NCI-H82 treated with DMSO at 0.1 percent for 48 hours (cell line): ENCODE measurements at regions not wholly inside any gene's neighbourhood (a gene's known extent, or its start where the extent isn't known, plus 50 kb on each side); places are given as distances from the start of the nearest gene placed in this dataset.
"Not testable (repeated sequence)": the region's sequence is repeated elsewhere in the genome, so short reads cannot be mapped to it uniquely, and the experiment has no call there.

Experiments
- DNase-seq: peaks from one replicate; lab custom pipeline; 2025; ENCODE audit not compliant: unreplicated experiment; lab: John Stamatoyannopoulos, UW

DNA sequence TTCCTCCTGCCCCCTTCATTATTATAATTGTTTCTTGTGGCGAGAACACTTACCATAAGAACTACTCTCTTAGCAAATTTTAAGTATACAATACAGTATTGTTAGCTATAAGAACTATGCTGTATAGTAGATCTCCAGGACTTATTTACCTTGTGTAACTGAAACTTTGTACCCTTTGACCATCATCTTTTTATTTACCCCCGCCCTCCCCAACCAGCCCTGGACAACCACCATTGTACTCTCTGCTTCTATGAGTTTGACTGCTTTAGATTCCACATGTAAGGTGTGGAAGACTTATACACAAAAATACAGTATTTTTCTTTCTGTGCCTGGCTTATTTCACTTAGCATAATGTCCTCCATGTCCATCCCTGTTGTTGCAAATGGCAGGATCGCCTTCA is 161.1 kb downstream of the PHF8 start:
- no peak for DNase-seq

GRCh38 chrX:53882331-53882730 is 161.9 kb downstream of the PHF8 start:
- no peak for DNase-seq

GRCh38 chrX:53880786-53881185 is 163.5 kb downstream of the PHF8 start:
- peak; percentile 78 for DNase-seq

GRCh38 chrX:53859890-53860289 is 173.4 kb upstream of the HUWE1 start:
- no peak for DNase-seq

- DNase-seq: peak; percentile 4
Observed at GRCh38 chrX:53831662-53832635, 145.4 kb upstream of the HUWE1 start.

DNA sequence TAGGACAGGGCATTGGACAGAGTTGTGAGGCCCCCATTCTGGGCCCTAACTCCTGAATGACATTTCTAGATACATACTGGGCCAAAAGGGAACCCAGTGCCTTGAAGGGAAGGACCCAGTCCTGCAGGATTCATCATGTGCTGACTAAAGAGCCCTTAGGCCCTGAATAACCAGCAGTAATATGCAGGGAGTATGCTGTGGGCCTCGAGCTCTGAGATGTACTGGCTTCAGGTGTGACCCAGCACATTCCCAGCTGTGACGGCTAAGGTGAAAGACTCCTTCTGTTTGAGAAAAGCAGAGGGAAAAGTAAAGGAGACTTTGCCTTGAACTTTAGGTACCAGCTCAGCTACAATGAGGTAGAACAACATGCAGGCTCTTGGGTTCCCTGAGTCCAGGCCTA is 138.2 kb upstream of the HUWE1 start:
- DNase-seq: no peak

DNA sequence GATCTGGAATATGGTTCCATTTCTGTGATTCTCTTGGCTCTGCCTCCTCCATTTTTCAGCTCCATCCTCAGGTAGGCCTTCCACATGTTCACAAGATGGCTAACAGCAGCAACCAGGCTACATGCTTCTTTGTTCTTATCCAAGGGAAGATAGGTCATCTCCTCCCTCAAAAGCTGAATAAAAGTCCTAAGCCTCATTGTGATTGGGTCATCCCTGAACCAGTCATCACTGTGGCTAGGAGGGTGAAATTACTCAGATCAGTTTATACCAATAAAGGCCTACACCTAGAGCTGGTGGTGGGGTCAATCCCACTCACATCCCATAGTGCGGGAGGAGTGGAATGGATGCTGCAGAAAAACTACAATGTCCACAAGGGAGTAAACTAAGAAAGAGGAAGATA is 131.6 kb upstream of the HUWE1 start:
- DNase-seq: not testable (repeated sequence)

DNA sequence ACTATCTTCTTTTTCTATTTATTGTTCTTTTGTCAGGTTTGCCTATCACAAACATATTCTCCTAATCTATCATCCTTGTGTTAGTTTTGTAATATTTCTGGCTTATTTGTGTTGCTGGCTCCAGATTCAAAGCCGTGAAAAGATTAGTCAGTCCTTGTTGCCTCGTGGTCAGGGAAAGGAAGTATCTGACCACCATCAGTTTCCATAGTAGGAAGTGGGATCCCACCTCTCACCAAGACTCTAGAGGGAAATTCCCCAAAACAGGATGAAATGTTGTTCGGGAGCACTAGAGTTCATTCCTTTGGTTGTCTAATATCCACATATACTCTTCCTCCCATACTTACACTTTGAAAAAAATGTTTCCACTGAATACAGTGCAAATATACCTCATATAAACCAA is 131.0 kb upstream of the HUWE1 start:
- no peak for DNase-seq

DNA sequence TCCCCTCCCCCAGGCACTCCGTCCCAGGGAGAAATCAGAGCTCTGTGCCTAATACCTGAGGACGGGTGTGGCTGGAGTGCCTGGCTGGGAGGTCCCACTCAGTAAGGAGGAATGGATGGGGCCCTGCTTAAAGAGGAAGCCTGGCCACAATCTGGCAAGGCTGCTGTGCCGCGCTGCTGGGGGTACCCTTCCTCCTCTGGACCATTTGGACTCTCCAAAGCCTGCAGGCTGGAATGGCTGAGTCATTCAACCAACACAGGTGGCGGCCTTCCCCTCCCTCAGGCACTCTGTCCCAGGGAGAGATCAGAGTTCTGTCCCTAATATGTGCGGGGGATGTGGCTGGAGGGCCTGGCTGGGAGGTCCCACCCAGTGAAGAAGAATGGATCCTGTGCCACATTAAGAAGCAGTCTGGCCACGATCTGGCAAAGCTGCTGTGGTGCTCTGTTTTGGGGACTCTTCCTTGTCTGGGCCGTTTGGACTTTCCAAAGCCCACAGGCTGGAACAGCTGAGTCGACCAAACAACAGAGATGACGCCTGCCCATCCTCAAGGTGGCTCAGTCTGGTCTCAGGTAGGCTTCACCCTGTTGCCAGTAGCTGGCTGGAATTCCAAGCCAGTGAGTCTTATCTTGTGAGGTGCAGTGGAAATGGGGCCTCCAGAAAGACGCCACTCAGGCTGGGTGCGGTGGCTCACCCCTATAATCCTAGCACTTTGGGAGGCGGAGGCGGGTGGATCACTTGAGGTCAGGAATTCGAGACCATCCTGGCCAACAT is 127.3 kb upstream of the HUWE1 start:
- no peak for DNase-seq

DNA sequence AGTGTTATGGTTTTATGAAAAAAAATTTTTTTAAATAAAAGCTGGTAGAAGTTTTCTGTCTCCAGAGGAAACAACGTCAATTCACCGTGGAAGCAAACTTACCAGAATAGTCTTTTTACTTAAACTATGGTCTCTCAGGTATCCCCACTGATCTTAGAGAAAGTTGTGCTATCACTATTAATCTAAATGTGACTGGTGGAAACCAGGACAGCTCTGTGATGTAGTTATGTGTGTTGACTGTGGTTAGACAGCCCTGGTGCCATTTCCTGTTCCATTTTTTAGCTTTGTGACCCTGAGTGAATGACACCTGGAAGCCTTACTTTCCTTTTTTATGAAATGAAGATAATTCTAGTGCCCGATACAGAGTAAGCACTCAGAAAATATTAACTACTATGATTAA is 111.8 kb upstream of the HUWE1 start:
- DNase-seq: no peak

DNA sequence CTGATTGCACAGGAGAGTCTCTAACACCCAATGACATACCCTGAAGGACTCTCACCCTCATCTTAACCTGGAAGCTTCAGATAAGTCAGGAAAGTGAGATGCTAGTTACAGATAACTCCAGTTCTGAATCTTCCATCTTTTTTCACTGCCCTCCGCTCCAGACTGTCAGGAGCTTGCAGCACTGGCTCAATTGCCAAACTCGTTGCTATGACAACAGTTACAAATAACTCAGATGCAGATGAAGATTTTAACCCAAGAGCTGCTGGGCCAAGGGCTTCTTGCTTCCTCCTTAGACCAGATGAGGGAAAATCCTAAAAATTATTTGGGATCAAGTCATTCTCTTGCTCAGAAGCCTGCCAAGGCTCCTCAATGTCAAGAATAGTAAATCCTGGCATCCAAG is 109.1 kb upstream of the HUWE1 start:
- DNase-seq: no peak

- no peak for DNase-seq
Observed at GRCh38 chrX:53794181-53794580, 107.7 kb upstream of the HUWE1 start.

DNA sequence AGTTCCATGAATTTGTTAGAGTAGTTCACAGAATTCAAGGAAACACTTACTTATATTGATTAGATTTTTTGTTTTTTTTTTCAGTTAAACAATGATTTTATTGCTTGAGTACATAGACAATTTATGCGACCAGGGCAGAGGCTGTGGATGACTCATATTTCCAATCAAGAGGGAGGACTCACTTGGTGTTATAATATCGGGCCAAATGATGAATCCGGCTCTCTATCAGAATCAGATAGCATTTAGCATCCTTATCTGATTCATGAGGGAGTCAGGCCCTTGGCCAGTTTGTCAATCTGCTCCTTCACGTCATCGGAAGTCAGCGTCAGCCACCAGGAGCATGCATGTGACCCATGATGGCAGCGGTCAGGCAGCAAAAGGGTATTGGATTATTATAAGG is 82.3 kb upstream of the HUWE1 start:
- DNase-seq: no peak

GRCh38 chrX:53768451-53768850 is 81.9 kb upstream of the HUWE1 start:
- no peak for DNase-seq

- no peak for DNase-seq
Observed at GRCh38 chrX:53767544-53767943, 81.0 kb upstream of the HUWE1 start.

DNA sequence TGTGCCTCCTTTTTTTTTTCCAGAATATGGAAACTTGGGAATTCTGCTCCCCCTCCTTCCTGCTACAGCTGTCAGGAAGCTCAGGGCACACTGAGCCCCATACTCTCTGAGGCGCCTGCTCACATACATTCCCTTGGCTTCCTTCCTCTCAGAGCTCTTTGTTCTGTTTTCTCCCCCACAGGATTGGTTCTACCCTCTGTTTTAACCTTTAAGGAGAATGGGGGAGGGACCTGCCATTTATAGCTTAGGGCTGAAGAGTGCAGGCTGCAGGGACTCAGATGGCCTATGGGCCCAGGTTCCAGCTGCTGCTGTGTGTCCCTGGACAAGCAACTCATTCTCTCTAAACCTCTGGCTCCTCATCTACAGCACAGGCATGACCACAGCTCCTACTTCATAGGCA is 70.7 kb upstream of the HUWE1 start:
- not testable (repeated sequence) for DNase-seq

DNA sequence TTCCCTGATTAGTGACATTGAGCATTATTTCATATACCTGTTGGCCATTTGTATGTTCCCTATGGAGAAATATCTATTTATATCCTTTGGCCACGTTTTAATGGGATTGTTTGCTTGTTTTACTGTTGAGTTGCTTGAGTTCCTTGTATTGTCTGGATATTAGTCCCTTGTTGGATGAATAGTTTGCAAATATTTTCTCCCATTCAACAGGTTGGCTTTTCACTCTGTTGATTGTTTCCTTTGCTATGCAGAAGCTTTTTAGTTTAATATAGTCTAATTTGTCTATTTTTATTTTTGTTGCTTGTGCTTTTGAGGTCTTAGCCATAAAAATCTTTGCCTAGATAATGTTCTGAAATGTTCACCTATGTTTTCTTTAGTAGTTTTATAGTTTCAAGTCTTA is 60.2 kb upstream of the HUWE1 start:
- DNase-seq: no peak

DNA sequence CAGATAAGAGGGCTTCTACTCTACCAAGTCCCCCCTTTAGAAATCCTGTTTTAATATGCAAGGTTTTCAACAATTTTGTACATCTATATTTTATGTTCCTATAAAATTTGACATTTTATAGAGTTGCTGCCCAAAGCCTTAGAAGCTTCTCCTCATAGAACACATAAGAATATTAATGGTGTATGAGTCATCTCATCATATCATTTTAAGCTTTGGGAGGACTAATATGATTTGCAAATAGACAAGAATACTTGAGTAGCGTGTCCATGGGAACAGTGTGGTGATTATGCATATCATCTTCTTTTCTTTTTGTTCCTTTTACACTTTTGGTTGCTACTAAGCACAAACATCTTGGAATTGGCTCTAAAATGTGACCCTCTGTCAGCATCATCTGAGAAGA is 56.7 kb upstream of the HUWE1 start:
- no peak for DNase-seq

DNA sequence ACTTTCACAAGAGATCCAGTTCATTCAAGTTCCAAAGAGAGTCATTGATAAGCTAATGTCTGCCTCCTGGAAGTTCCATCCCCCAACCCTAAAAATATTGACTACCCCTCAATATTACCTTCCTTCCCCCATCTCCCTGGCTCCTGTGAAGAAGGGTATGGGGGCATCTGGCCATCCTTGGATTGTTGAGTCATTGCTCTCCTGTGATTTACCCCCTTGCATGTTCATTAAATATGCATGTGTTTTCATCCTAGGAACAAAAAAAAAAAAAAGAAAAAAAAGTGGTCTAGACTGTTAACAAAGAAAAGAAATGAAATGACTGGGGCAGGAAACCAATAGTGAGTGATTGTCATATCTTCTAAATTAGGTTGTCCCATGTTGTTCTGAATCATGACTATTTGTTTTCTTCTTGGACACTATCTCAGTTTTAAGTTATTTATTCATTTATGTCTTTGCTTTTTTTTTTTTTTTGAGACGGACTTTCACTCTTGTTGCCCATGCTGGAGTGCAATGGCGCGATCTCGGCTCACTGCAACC is 51.9 kb upstream of the HUWE1 start:
- DNase-seq: no peak
